HUES6 (cell line): ENCODE measurements at regions not wholly inside any gene's neighbourhood (a gene's known extent, or its start where the extent isn't known, plus 50 kb on each side); places are given as distances from the start of the nearest gene placed in this dataset.

ENCODE experiments used
- H3K27ac ChIP-seq: 2 replicates; pipeline ENCODE4 v1.7.0; 2013; ENCODE audit warnings: low read depth, mild to moderate bottlenecking, low read length, inconsistent platforms
- H3K27me3 ChIP-seq: 2 replicates; pipeline ENCODE4 v1.6.1; 2013; ENCODE audit warnings: low read length; ENCODE audit not compliant: control insufficient read depth, insufficient read depth
- H3K36me3 ChIP-seq: 2 replicates; pipeline ENCODE4 v1.6.1; 2013; ENCODE audit warnings: low read length; ENCODE audit not compliant: control insufficient read depth, insufficient read depth
- H3K4me1 ChIP-seq: 2 replicates; pipeline ENCODE4 v1.6.1; 2013; ENCODE audit warnings: low read length; ENCODE audit not compliant: control insufficient read depth, insufficient read depth
- H3K4me3 ChIP-seq: 2 replicates; pipeline ENCODE4 v1.5.1; 2013; ENCODE audit warnings: low read depth, low read length
- H3K9ac ChIP-seq: one replicate; pipeline ENCODE4 v1.6.1; 2013; ENCODE audit warnings: mild to moderate bottlenecking, low read length
- H3K9me3 ChIP-seq: 2 replicates; pipeline ENCODE4 v1.6.1; 2013; ENCODE audit warnings: low read depth, low read length; ENCODE audit not compliant: control insufficient read depth, insufficient read depth

DNA sequence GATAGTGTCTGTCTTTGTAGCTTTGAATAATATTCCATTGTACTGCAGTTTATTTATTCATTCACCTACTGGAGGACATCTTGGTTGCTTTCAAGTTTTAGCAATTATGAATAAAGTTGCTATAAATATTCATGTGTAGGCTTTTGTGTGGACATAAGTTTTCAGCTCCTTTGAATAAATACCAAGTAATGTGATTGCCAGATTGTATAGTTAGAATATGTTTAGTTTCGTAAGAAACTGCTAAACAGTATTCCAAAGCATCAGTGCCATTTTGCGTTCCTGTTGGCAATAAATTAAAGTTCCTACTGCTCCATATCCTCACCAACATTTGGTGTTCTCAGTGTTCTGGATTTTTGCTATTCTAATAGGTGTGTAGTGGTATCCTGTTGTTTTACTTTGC, 311.7 kb upstream of the FMN2 start:
- Histone ChIP-seq H3K4me3 (no peak overlapping the region), H3K27me3 (no peaks in the 10 kb centered on the region), H3K27ac (no peak overlapping the region), H3K9me3 (no peaks in the 10 kb centered on the region), H3K9ac (no peak overlapping the region), H3K36me3 (no peaks in the 10 kb centered on the region), H3K4me1 (0 out of 2 replicates have a peak, but pooled peaks cover under 1% of the 10 kb centered on the region)

DNA sequence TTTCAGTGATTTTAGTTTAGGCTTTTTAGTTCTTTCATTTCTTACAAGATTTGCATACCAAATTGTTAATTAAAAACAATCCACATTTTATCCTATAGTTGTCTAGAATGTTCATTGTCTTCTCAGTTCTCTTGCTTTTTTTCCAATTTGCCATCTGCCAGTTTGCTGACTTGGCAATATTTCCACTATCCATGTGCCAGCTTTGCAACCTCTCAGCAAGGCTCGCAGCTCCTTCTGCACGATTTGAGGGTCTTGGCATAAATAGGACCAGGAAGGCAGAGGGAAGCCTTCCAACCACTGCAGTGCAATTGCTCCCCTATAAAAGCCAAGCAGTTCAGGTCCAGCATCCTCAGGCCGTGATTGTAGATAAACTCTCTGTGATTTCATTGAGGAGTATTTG, 306.8 kb upstream of the FMN2 start:
- no peaks in the 10 kb centered on the region for H3K27me3 ChIP-seq
- H3K4me3 ChIP-seq = no peak overlapping the region
- no peak overlapping the region for H3K9ac ChIP-seq
- no peaks in the 10 kb centered on the region for H3K36me3 ChIP-seq
- 0 out of 2 replicates have a peak, but pooled peaks cover 2% of the 10 kb centered on the region for H3K4me1 ChIP-seq
- no peak overlapping the region for H3K27ac ChIP-seq
- H3K9me3 ChIP-seq = no peaks in the 10 kb centered on the region

DNA sequence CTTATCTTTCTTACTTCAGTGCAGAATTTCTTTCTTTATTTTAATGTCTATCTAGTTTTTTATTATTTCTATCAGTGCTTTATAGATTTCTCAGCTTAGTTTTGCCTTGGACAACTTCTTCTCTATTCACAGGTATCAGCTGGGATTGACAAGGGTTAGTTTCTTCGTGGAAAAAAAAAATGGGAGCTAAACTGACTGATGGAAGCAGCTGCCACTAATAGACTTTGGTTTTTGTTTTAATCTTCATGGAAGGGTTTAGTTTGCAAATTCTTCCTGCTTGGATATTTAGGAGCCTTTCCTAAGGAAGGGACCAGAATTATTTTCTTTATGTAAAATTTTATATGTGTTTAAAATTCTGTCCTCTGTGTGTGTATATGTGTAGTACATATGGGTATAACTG, 306.1 kb upstream of the FMN2 start:
- H3K27ac ChIP-seq = no peak overlapping the region
- H3K9me3 ChIP-seq = no peaks in the 10 kb centered on the region
- H3K9ac ChIP-seq = no peak overlapping the region
- H3K4me1 ChIP-seq = 0 out of 2 replicates have a peak, but pooled peaks cover 2% of the 10 kb centered on the region
- H3K27me3 ChIP-seq = no peaks in the 10 kb centered on the region
- H3K36me3 ChIP-seq = no peaks in the 10 kb centered on the region
- H3K4me3 ChIP-seq = no peak overlapping the region

DNA sequence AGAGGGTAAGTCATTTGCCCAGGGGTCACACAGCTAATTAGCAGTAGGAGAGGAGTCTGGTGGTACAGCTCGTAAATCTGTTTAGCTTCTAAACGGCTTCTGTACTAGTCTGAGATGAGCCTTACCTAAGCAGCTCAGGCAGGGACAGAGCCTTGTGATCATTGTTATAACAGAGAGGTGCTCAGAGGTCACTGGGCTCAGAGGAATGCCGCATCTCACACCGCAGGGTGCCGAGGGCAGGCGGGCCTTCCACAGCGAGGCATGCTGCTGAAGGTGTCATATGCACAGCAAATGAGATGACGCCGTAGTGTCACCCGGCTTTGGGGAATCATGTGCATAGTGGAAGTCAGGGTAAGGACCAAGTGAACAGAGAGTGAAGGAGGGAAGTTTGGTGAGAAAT, 305.2 kb upstream of the FMN2 start:
- H3K27me3 ChIP-seq = no peaks in the 10 kb centered on the region
- H3K9me3 ChIP-seq = no peaks in the 10 kb centered on the region
- H3K36me3 ChIP-seq = no peaks in the 10 kb centered on the region
- H3K4me3 ChIP-seq = no peak overlapping the region
- no peak overlapping the region for H3K27ac ChIP-seq
- no peak overlapping the region for H3K9ac ChIP-seq
- 0 out of 2 replicates have a peak, but pooled peaks cover 2% of the 10 kb centered on the region for H3K4me1 ChIP-seq

DNA sequence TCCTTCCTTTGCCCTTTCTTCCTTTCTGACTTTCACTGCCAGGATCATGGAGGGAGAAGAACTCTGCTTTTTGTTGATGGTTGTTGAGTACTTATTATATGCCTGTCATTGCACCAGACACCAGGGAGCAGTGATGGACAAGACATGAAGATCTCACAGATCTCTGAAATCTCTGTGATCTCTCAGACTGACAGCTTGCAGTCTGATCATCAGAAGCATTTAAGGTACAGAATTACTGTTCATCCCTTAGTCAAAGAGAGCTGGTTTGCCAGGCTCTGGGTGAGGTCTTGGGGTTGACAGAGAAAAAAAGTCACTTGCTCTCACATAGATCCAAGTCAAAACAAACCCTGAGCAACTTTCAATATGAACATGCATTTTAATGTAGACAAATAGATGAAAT, 299.5 kb upstream of the FMN2 start:
- no peak overlapping the region for H3K9ac ChIP-seq
- H3K27ac ChIP-seq = no peak overlapping the region

DNA sequence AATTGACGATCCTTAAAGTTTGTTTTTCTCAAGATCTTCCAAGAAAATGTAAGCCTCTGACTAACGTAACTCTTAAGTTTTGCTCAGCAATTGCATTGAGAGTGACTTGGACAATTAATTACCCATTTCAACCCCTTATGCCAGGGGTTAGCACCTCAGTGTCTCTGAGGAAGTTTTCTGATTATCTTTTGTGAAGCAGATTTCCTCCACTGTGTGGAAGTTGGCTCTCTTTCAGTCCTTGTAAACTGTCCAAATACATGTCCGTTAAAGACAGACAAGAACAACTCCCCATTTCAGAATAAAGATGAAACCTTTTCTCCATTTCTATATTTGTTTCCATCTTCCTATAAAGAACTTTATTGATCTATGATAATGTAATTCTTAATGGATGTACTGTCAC, 296.4 kb upstream of the FMN2 start:
- Histone ChIP-seq H3K9me3 (no peaks in the 10 kb centered on the region), H3K27me3 (no peaks in the 10 kb centered on the region), H3K4me3 (no peak overlapping the region), H3K9ac (no peak overlapping the region), H3K36me3 (no peaks in the 10 kb centered on the region), H3K4me1 (no peaks in the 10 kb centered on the region), H3K27ac (no peak overlapping the region)

More for the DNA sequence above, 299.5 kb upstream of the FMN2 start:
- no peak overlapping the region for H3K4me3 ChIP-seq
- H3K36me3 ChIP-seq = no peaks in the 10 kb centered on the region
- H3K9me3 ChIP-seq = no peaks in the 10 kb centered on the region
- no peaks in the 10 kb centered on the region for H3K4me1 ChIP-seq
- H3K27me3 ChIP-seq = no peaks in the 10 kb centered on the region

DNA sequence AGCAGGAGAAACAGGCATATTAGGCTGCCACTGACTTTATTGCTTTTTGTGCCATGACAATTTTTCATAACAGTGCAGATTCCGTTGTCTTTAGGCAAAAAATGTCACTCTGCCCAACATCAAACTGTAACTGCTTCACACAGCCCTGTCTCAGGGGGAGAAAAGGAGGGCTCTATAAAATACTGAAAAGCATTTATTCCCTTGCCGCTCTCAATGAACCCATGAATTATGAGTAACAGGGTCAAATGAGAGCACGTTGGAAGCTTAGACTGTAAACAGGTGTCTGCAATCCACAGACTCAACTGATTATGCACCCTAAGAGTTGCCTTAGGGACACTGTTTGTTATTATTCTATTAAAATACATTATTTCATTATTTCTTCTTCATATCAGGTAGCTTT, 292.1 kb upstream of the FMN2 start:
- Histone ChIP-seq H3K27me3 (no peaks in the 10 kb centered on the region), H3K9me3 (no peaks in the 10 kb centered on the region), H3K4me3 (no peak overlapping the region), H3K9ac (no peak overlapping the region), H3K36me3 (no peaks in the 10 kb centered on the region), H3K4me1 (no peaks in the 10 kb centered on the region), H3K27ac (no peak overlapping the region)

DNA sequence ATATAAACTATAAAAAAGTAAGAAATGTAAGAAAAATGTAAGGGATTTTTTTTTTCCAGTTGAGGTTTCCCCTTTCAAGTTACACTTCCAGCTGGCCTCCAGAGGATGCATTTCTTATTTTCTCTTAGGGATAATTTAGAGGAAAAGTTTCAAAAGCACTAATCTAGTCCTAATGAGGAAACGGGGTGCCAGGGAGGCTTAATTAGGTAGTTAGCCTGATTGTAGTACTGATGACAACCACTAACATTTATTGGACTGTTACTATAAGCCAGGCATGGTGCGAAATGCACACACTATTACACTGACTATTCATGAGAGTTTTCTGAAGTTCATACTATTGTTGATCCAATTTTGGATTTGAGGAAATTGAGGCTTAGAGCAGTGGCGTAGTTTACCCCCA, 290.8 kb upstream of the FMN2 start:
- Histone ChIP-seq H3K9ac (no peak overlapping the region), H3K27me3 (no peaks in the 10 kb centered on the region), H3K4me3 (no peak overlapping the region), H3K36me3 (no peaks in the 10 kb centered on the region), H3K27ac (no peak overlapping the region), H3K9me3 (no peaks in the 10 kb centered on the region), H3K4me1 (no peaks in the 10 kb centered on the region)

DNA sequence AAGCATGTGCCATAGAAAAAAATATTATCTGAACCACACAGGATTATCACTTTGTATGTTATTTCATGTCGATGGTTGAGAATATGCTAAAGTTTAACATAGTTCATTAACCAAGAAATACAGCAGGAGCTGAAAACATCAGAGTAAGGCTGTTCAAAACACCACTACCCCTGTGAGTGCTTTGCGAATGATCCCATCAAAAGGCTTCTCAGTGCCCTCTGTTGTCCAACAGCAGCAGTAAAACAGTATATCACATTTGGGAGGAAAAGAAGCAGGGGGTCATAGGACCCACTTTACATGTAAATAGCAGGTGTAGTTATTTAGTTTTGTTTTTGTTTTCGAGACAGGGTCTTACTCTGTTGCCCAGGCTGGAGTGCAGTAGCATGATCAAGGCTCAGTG, 289.4 kb upstream of the FMN2 start:
- Histone ChIP-seq H3K9ac (no peak overlapping the region), H3K27me3 (no peaks in the 10 kb centered on the region), H3K9me3 (no peaks in the 10 kb centered on the region), H3K27ac (no peak overlapping the region), H3K4me1 (peaks cover 7% of the 10 kb centered on the region), H3K4me3 (no peak overlapping the region), H3K36me3 (no peaks in the 10 kb centered on the region)

DNA sequence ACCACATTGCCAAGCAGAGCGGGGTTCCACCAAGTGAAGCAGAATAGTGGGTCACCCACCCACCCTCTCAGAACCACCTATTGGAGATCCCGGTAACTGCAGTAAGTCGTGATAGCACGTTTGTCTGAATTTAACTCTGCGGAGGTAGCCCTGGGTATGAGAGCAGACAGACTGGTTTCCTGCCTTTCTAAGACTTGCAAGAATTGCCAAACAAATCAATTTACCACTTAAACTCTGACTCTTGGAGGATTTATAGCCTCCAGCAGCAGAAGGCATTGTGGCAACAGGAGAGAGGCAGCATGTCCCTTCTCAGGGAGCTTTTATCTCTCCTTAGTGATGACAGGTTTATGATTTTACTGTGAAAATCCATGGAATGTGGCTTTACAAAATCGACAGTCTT, 287.9 kb upstream of the FMN2 start:
- Histone ChIP-seq H3K4me1 (peaks cover 12% of the 10 kb centered on the region), H3K4me3 (no peak overlapping the region), H3K9me3 (no peaks in the 10 kb centered on the region), H3K27ac (no peak overlapping the region), H3K36me3 (no peaks in the 10 kb centered on the region), H3K27me3 (no peaks in the 10 kb centered on the region), H3K9ac (no peak overlapping the region)

DNA sequence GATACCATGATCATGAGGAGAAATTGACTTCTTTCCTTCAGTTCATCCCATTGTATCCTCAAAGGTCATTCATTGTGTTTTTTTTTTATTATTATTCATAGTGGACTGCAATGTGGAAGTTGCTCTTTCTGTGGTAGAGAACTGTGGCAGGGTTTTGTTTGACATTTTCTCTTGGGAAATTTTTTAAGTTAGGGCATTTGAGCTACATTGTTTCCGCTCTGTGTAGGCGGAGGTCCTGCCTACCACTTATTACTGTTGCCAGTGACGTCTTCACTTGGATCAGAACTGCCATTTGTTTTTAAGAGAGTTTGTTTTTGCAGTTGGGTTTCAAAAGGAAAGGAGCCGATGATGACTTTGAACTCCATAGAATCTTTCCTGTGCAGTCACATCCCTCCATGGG, 287.4 kb upstream of the FMN2 start:
- no peak overlapping the region for H3K27ac ChIP-seq
- no peaks in the 10 kb centered on the region for H3K27me3 ChIP-seq
- no peak overlapping the region for H3K4me3 ChIP-seq
- H3K36me3 ChIP-seq = no peaks in the 10 kb centered on the region
- no peak overlapping the region for H3K9ac ChIP-seq
- peaks cover 12% of the 10 kb centered on the region for H3K4me1 ChIP-seq
- no peaks in the 10 kb centered on the region for H3K9me3 ChIP-seq

DNA sequence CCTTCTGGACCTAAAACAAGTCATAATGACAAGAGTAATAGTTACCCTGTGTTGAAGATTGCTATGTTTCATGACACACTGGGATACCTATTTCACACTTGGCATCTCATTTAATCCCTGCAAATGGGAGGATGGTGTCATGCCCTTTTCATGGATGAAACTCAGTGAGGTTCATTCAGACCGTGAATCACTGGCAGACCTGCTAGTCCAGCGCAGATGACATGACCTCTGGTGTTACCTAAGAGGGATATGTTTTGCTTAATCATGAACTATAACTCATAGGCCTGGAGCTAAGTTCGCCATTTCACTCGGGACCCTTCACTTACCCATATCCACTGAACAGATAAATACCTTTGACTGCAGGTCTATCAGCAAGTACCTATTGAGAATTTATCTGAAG, 286.6 kb upstream of the FMN2 start:
- H3K9me3 ChIP-seq = no peaks in the 10 kb centered on the region
- no peak overlapping the region for H3K27ac ChIP-seq
- no peak overlapping the region for H3K9ac ChIP-seq
- H3K4me3 ChIP-seq = no peak overlapping the region
- H3K27me3 ChIP-seq = no peaks in the 10 kb centered on the region
- H3K36me3 ChIP-seq = no peaks in the 10 kb centered on the region
- peaks cover 17% of the 10 kb centered on the region for H3K4me1 ChIP-seq
